Activated CD8-positive, alpha-beta T cell treated with anti-CD3 and anti-CD28 coated beads for 36 hours (primary cell): ENCODE measurements at regions not wholly inside any gene's neighbourhood (a gene's known extent, or its start where the extent isn't known, plus 50 kb on each side); places are given as distances from the start of the nearest gene placed in this dataset.

Experiments used
- ATAC-seq: fragments of 200-7000 bp; cut with Tn5 transposase; one replicate; pipeline ENCODE4 v1.10.0; 2021; ENCODE audit warnings: mild to moderate bottlenecking, moderate library complexity
- CTCF ChIA-PET: fragments of 350-600 bp; sonication (Branson Sonifier 250); formaldehyde crosslinking; loops from one replicate; lab custom pipeline; 2021; ENCODE audit warnings: antibody characterized with exemption; lab: Charles Lee
- POLR2A ChIA-PET: fragments of 350-600 bp; sonication (Branson Sonifier 250); formaldehyde crosslinking; loops from one replicate; lab custom pipeline; 2021; ENCODE audit warnings: antibody characterized with exemption; lab: Charles Lee
- DNase-seq: peaks from one replicate; pipeline ENCODE4 v3.0.0-alpha.2; 2020
- H3K27ac Mint-ChIP-seq: one replicate; pipeline ENCODE4 v1.8.0; 2021; ENCODE audit warnings: mild to moderate bottlenecking, mixed read lengths
- H3K27me3 Mint-ChIP-seq: one replicate; pipeline ENCODE4 v1.8.0; 2021; ENCODE audit warnings: mixed read lengths
- H3K36me3 Mint-ChIP-seq: one replicate; pipeline ENCODE4 v1.8.0; 2021; ENCODE audit warnings: low read depth, mixed read lengths
- H3K4me1 Mint-ChIP-seq: one replicate; pipeline ENCODE4 v1.8.0; 2021; ENCODE audit warnings: low read depth, mixed read lengths
- H3K4me3 Mint-ChIP-seq: one replicate; pipeline ENCODE4 v1.8.0; 2021; ENCODE audit warnings: mild to moderate bottlenecking, moderate library complexity, mixed read lengths
- H3K9me3 Mint-ChIP-seq: one replicate; pipeline ENCODE4 v1.8.0; 2021; ENCODE audit warnings: mixed read lengths
- intact Hi-C: fragments of 100-400 bp; cut with micrococcal nuclease; formaldehyde crosslinking; loops from one replicate; pipeline ENCODE4 v1.10.0; 2022
- TF ChIP-seq, protein P1 (sequence below): fragments of 200-600 bp; IDR thresholded peaks from one replicate; pipeline ENCODE4 v1.8.0; 2022; ENCODE audit warnings: antibody characterized with exemption, mild to moderate bottlenecking

GRCh38 chr6:15927531-15928225 lies 201.2 kb upstream of the MYLIP start:
- H3K27me3 Mint-ChIP-seq, result no peaks in the 10 kb centered on the region
- CTCF ChIA-PET, result no interaction called here

DNA sequence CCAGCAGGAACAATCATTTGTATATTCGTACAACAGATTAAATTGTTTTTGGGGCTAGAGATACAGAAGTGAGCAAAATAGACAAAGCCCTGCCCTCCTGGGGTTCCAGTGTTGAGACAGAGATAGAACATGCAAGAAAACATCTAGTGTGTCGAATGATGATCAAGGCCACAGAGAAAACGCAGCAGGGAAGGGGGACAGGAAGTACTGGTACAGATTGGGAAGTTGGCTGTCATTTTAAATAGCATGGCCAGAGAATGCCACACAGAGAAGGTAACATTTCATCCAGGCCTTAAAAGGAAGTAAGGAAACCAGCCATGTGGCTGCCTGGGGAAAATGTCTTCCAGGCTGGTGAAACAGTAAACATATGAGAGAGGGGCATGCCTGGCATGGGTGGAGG lies 202.6 kb upstream of the MYLIP start:
- ChIA-PET CTCF (no interaction called here), POLR2A (no interaction called here)
- no peak for ATAC-seq
- H3K4me3 Mint-ChIP-seq, result no peak overlapping the region
- H3K27ac Mint-ChIP-seq, result no peak overlapping the region
- H3K27me3 Mint-ChIP-seq, result no peaks in the 10 kb centered on the region
- TF ChIP-seq, protein P1, sequence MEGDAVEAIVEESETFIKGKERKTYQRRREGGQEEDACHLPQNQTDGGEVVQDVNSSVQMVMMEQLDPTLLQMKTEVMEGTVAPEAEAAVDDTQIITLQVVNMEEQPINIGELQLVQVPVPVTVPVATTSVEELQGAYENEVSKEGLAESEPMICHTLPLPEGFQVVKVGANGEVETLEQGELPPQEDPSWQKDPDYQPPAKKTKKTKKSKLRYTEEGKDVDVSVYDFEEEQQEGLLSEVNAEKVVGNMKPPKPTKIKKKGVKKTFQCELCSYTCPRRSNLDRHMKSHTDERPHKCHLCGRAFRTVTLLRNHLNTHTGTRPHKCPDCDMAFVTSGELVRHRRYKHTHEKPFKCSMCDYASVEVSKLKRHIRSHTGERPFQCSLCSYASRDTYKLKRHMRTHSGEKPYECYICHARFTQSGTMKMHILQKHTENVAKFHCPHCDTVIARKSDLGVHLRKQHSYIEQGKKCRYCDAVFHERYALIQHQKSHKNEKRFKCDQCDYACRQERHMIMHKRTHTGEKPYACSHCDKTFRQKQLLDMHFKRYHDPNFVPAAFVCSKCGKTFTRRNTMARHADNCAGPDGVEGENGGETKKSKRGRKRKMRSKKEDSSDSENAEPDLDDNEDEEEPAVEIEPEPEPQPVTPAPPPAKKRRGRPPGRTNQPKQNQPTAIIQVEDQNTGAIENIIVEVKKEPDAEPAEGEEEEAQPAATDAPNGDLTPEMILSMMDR, result no peak
- DNase-seq, result no peak
- peaks cover 4% of the 10 kb centered on the region for H3K36me3 Mint-ChIP-seq
- no peaks in the 10 kb centered on the region for H3K4me1 Mint-ChIP-seq
- intact Hi-C loops, result no loop called here
- peaks cover 14% of the 10 kb centered on the region for H3K9me3 Mint-ChIP-seq

More at GRCh38 chr6:15927531-15928225, 201.2 kb upstream of the MYLIP start:
- no peak overlapping the region for H3K4me3 Mint-ChIP-seq
- POLR2A ChIA-PET, result interaction anchor here (1.0 kb wide), 1 partner anchor 246 kb away, joined by 3 read pairs; no protein-coding TSS in a partner anchor
- H3K4me1 Mint-ChIP-seq, result no peaks in the 10 kb centered on the region
- H3K36me3 Mint-ChIP-seq, result peaks cover 6% of the 10 kb centered on the region
- intact Hi-C loops, result no loop called here
- no peak overlapping the region for H3K27ac Mint-ChIP-seq
- TF ChIP-seq, protein P1, result no peak
- no peak for ATAC-seq
- H3K9me3 Mint-ChIP-seq, result peaks cover 22% of the 10 kb centered on the region
- no peak for DNase-seq

DNA sequence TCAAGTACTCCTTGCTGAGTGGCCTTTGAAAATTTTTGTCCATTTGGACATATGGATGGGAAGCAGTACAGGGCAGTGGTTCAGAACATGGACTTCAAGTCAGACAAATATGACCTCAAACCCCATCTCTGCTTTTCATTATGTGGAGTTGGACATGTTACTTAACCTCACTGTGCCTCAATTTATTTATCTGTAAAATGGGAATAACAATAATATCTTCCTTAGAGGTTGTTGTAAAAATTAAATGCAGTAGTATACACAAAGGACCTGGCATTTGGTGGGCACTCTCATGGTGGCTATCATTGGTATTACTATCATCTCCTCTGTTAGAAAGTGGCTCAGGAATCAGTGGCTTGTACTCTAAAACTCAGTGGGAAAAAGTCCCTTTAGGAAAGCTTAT lies 204.0 kb upstream of the MYLIP start:
- H3K4me3 Mint-ChIP-seq, result no peak overlapping the region
- intact Hi-C loops, result no loop called here
- CTCF ChIA-PET, result no interaction called here

DNA sequence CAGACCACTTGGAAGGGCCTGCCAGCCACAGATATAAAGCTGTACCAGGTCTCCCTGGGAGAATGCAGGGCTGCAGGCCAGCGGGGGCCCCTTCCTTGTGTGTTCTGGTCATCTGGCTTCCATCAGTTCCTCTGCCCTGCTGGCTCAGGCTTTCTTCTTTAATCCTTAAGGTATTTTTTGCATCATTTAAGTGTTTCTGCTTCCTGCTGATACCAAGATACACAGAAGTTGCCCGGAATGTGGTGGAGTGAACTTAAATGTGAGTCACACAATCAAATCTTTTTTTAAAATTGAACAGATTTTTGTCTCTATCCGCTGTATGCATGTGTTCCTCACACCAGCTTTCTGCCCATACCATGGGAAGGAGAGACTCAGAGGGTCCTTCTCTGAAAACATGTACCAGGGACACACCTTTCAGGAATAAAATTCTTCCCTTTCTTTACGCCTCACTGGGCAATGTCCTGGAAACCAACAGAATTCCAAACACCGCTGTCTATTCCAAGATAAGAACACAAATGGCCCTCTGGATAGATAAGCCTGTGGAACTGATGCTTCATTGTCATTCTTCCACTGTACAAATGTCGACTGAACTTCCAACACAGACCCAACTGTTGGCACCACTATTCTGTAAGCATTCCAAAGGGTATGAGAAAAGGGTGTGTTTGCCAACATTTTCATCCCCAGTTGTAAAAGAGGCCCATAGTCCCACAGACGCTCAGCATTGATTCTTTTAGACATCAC lies 206.2 kb upstream of the MYLIP start:
- no peak overlapping the region for H3K27ac Mint-ChIP-seq
- ATAC-seq, result no peak
- intact Hi-C loops, result no loop called here
- no peak overlapping the region for H3K4me3 Mint-ChIP-seq
- H3K4me1 Mint-ChIP-seq, result no peaks in the 10 kb centered on the region
- ChIA-PET CTCF (no interaction called here), POLR2A (no interaction called here)
- TF ChIP-seq, protein P1, result no peak
- H3K36me3 Mint-ChIP-seq, result no peaks in the 10 kb centered on the region
- DNase-seq, result no peak
- no peaks in the 10 kb centered on the region for H3K9me3 Mint-ChIP-seq
- no peaks in the 10 kb centered on the region for H3K27me3 Mint-ChIP-seq

More for the DNA sequence above, 204.0 kb upstream of the MYLIP start:
- ATAC-seq, result no peak
- TF ChIP-seq, protein P1, result no peak
- no peaks in the 10 kb centered on the region for H3K27me3 Mint-ChIP-seq
- H3K36me3 Mint-ChIP-seq, result no peaks in the 10 kb centered on the region
- no peak overlapping the region for H3K27ac Mint-ChIP-seq
- no peaks in the 10 kb centered on the region for H3K4me1 Mint-ChIP-seq
- no peak for DNase-seq
- H3K9me3 Mint-ChIP-seq, result peaks cover 3% of the 10 kb centered on the region
- POLR2A ChIA-PET, result no interaction called here

DNA sequence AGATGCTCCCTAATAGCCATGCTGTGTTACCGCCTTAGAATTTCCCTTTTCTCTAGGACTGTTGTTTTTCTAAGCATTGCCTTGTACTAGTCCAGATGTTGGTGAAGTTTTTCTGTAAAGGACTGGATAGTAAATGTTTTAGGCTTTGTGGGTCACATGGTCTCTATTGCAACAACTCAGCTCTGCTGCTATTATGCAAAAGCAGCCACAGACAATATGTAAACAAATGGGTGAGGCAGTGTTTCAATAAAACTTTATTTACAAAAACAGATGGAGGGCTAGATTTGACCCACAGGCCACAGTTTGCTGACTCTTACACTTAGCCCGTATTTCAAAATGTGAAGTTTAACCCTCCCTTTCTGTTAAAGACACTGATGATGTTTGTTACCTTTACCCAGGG lies 207.6 kb upstream of the MYLIP start:
- Mint-ChIP-seq H3K4me1 (no peaks in the 10 kb centered on the region), H3K4me3 (no peak overlapping the region), H3K36me3 (no peaks in the 10 kb centered on the region), H3K27me3 (no peaks in the 10 kb centered on the region), H3K9me3 (no peaks in the 10 kb centered on the region), H3K27ac (no peak overlapping the region)
- no peak for DNase-seq
- ChIA-PET CTCF (no interaction called here), POLR2A (no interaction called here)
- TF ChIP-seq, protein P1, result no peak
- no peak for ATAC-seq
- intact Hi-C loops, result no loop called here
